Urinary bladder (tissue), 3 donors: ENCODE measurements at regions not wholly inside any gene's neighbourhood (a gene's known extent, or its start where the extent isn't known, plus 50 kb on each side); places are given as distances from the start of the nearest gene placed in this dataset.

Experiments
- DNase-seq: peaks from one replicate; pipeline ENCODE4 v3.0.0-alpha.2; 2015; ENCODE audit errors: extremely low spot score
- H3K27ac ChIP-seq: one replicate; pipeline ENCODE4 v1.5.1; 2013; ENCODE audit warnings: low read depth, mild to moderate bottlenecking, moderate library complexity
- H3K36me3 ChIP-seq: one replicate; pipeline ENCODE4 v1.6.1; 2013; ENCODE audit warnings: mild to moderate bottlenecking, moderate library complexity; ENCODE audit not compliant: insufficient read depth
- H3K4me1 ChIP-seq: one replicate; pipeline ENCODE4 v1.6.1; 2013; ENCODE audit warnings: mild to moderate bottlenecking, moderate library complexity; ENCODE audit not compliant: insufficient read depth
- H3K4me3 ChIP-seq: one replicate; pipeline ENCODE4 v1.5.1; 2013; ENCODE audit warnings: low read depth, low read length
- WGBS: extraction: QIAGEN DNeasy Blood & Tissue Kit; methylation state at CpG from one replicate; pipeline ENCODE4 v1.1.7; 2013; 5-methylcytosine and 5-hydroxymethylcytosine counted together
- donor health status: healthy with polysubstance abuse.
- donor health status: healthy.

GRCh38 chr12:4178424-4179170 is 95.0 kb upstream of the CCND2 start:
- WGBS: 74% methylated on average over 4 of the region's 4 CpGs
- H3K36me3 ChIP-seq: no peaks in the 10 kb centered on the region
- no peak overlapping the region for H3K4me3 ChIP-seq
- no peak overlapping the region for H3K27ac ChIP-seq
- DNase-seq: no peak
- no peaks in the 10 kb centered on the region for H3K4me1 ChIP-seq

- 92% methylated on average over 2 of the region's 2 CpGs for WGBS
- Histone ChIP-seq H3K27ac (no peak overlapping the region), H3K4me1 (no peaks in the 10 kb centered on the region), H3K4me3 (no peak overlapping the region), H3K36me3 (no peaks in the 10 kb centered on the region)
- DNase-seq: no peak
Observed at GRCh38 chr12:4177262-4177661, 96.3 kb upstream of the CCND2 start.

- Histone ChIP-seq H3K36me3 (no peaks in the 10 kb centered on the region), H3K4me1 (no peaks in the 10 kb centered on the region), H3K4me3 (no peak overlapping the region), H3K27ac (no peak overlapping the region)
- DNase-seq: no peak
Observed at GRCh38 chr12:4176168-4176567, 97.4 kb upstream of the CCND2 start.

- Histone ChIP-seq H3K36me3 (no peaks in the 10 kb centered on the region), H3K4me1 (no peaks in the 10 kb centered on the region), H3K4me3 (no peak overlapping the region), H3K27ac (no peak overlapping the region)
- 79% methylated on average over 3 of the region's 3 CpGs for WGBS
- no peak for DNase-seq
Observed at GRCh38 chr12:4174417-4174816, 99.1 kb upstream of the CCND2 start.

- 31% methylated on average over 4 of the region's 4 CpGs for WGBS
Observed at GRCh38 chr12:4172999-4173398, 100.6 kb upstream of the CCND2 start.

GRCh38 chr12:4171742-4172141 is 101.8 kb upstream of the CCND2 start:
- no peak overlapping the region for H3K27ac ChIP-seq
- 93% methylated on average over 3 of the region's 3 CpGs for WGBS

More at GRCh38 chr12:4172999-4173398, 100.6 kb upstream of the CCND2 start:
- no peak overlapping the region for H3K27ac ChIP-seq
- DNase-seq: no peak
- H3K36me3 ChIP-seq: no peaks in the 10 kb centered on the region
- no peak overlapping the region for H3K4me3 ChIP-seq
- H3K4me1 ChIP-seq: no peaks in the 10 kb centered on the region

GRCh38 chr12:4169959-4170358 is 103.6 kb upstream of the CCND2 start:
- no peak for DNase-seq
- Histone ChIP-seq H3K4me1 (no peaks in the 10 kb centered on the region), H3K4me3 (no peak overlapping the region), H3K36me3 (no peaks in the 10 kb centered on the region), H3K27ac (no peak overlapping the region)
- WGBS: 68% methylated on average over 4 of the region's 4 CpGs

More at GRCh38 chr12:4171742-4172141, 101.8 kb upstream of the CCND2 start:
- no peaks in the 10 kb centered on the region for H3K36me3 ChIP-seq
- no peak overlapping the region for H3K4me3 ChIP-seq
- H3K4me1 ChIP-seq: no peaks in the 10 kb centered on the region
- DNase-seq: no peak

GRCh38 chr12:4169531-4169930 is 104.0 kb upstream of the CCND2 start:
- H3K4me1 ChIP-seq: no peaks in the 10 kb centered on the region
- no peak overlapping the region for H3K27ac ChIP-seq
- DNase-seq: no peak
- H3K4me3 ChIP-seq: no peak overlapping the region
- 80% methylated on average over 5 of the region's 5 CpGs for WGBS
- H3K36me3 ChIP-seq: no peaks in the 10 kb centered on the region

- no peaks in the 10 kb centered on the region for H3K4me1 ChIP-seq
- H3K27ac ChIP-seq: no peak overlapping the region
- WGBS: 78% methylated on average over 6 of the region's 6 CpGs
- H3K36me3 ChIP-seq: no peaks in the 10 kb centered on the region
- no peak for DNase-seq
- H3K4me3 ChIP-seq: no peak overlapping the region
Observed at GRCh38 chr12:4168036-4168435, 105.5 kb upstream of the CCND2 start.

- Histone ChIP-seq H3K4me1 (no peaks in the 10 kb centered on the region), H3K27ac (no peak overlapping the region), H3K36me3 (no peaks in the 10 kb centered on the region), H3K4me3 (peak overlapping the region; percentile 32)
- DNase-seq: peak; percentile 71
- WGBS: 8% methylated on average over 63 of the region's 63 CpGs
Observed at GRCh38 chr12:4164559-4165558, 108.7 kb upstream of the CCND2 start.

GRCh38 chr12:4164188-4164558 is 109.4 kb upstream of the CCND2 start:
- Histone ChIP-seq H3K36me3 (no peaks in the 10 kb centered on the region), H3K4me3 (no peak overlapping the region), H3K4me1 (no peaks in the 10 kb centered on the region), H3K27ac (no peak overlapping the region)
- DNase-seq: no peak
- 50% methylated on average over 12 of the region's 12 CpGs for WGBS

GRCh38 chr12:4161718-4162117 is 111.8 kb upstream of the CCND2 start:
- whole genome bisulfite sequencing: 83% methylated on average over 3 of the region's 3 CpGs
- Histone ChIP-seq H3K36me3 (no peaks in the 10 kb centered on the region), H3K27ac (no peak overlapping the region), H3K4me1 (no peaks in the 10 kb centered on the region), H3K4me3 (no peak overlapping the region)
- DNase-seq: no peak

- H3K4me1 ChIP-seq: no peaks in the 10 kb centered on the region
- H3K36me3 ChIP-seq: no peaks in the 10 kb centered on the region
- WGBS: 86% methylated on average over 2 of the region's 2 CpGs
- no peak for DNase-seq
- H3K27ac ChIP-seq: no peak overlapping the region
- H3K4me3 ChIP-seq: no peak overlapping the region
Observed at GRCh38 chr12:4160314-4161040, 113.1 kb upstream of the CCND2 start.
